Right kidney (tissue), 1 donor: ENCODE measurements at regions not wholly inside any gene's neighbourhood (a gene's known extent, or its start where the extent isn't known, plus 50 kb on each side); places are given as distances from the start of the nearest gene placed in this dataset.

Experiments used
- DNase-seq: peaks from one replicate; pipeline ENCODE4 v3.0.0-alpha.2; 2016

GRCh38 chr5:160950311-160950710 lies 98.3 kb upstream of the ATP10B start:
- DNase-seq = no peak

GRCh38 chr5:160940725-160941124 lies 88.7 kb upstream of the ATP10B start:
- no peak for DNase-seq

GRCh38 chr5:160938532-160938931 lies 86.5 kb upstream of the ATP10B start:
- DNase-seq = no peak

GRCh38 chr5:160937570-160937969 lies 85.6 kb upstream of the ATP10B start:
- no peak for DNase-seq

- no peak for DNase-seq
Measured at GRCh38 chr5:160935776-160936175, 83.8 kb upstream of the ATP10B start.

GRCh38 chr5:160931283-160931682 lies 79.3 kb upstream of the ATP10B start:
- no peak for DNase-seq

- DNase-seq = no peak
Measured at GRCh38 chr5:160930406-160930805, 78.4 kb upstream of the ATP10B start.

GRCh38 chr5:160929906-160930305 lies 77.9 kb upstream of the ATP10B start:
- DNase-seq = no peak

GRCh38 chr5:160929360-160929759 lies 77.3 kb upstream of the ATP10B start:
- no peak for DNase-seq

- DNase-seq = no peak
Measured at GRCh38 chr5:160926428-160926827, 74.4 kb upstream of the ATP10B start.

GRCh38 chr5:160925281-160925680 lies 73.3 kb upstream of the ATP10B start:
- DNase-seq = no peak

- peak; percentile 31 for DNase-seq
Measured at GRCh38 chr5:160923936-160924710, 72.1 kb upstream of the ATP10B start.

- no peak for DNase-seq
Measured at GRCh38 chr5:160923411-160923810, 71.4 kb upstream of the ATP10B start.

- no peak for DNase-seq
Measured at GRCh38 chr5:160922311-160922710, 70.3 kb upstream of the ATP10B start.

GRCh38 chr5:160921423-160922285 lies 69.6 kb upstream of the ATP10B start:
- DNase-seq = no peak

GRCh38 chr5:160919626-160920025 lies 67.6 kb upstream of the ATP10B start:
- no peak for DNase-seq

GRCh38 chr5:160918386-160918785 lies 66.4 kb upstream of the ATP10B start:
- no peak for DNase-seq

- DNase-seq = no peak
Measured at GRCh38 chr5:160906090-160906489, 54.1 kb upstream of the ATP10B start.

- DNase-seq = no peak
Measured at GRCh38 chr5:160905285-160905684, 53.3 kb upstream of the ATP10B start.

- no peak for DNase-seq
Measured at GRCh38 chr5:160904591-160904990, 52.6 kb upstream of the ATP10B start.

GRCh38 chr5:160903551-160903950 lies 51.5 kb upstream of the ATP10B start:
- no peak for DNase-seq

GRCh38 chr5:160903076-160903475 lies 51.1 kb upstream of the ATP10B start:
- DNase-seq = no peak
